Adrenal gland (tissue), 5 donors: ENCODE measurements at regions not wholly inside any gene's neighbourhood (a gene's known extent, or its start where the extent isn't known, plus 50 kb on each side); places are given as distances from the start of the nearest gene placed in this dataset.

Source experiments
- CTCF ChIP-seq, 6 experiments: fragments of 450-650 bp in 4 of 6; fragments of 200-600 bp in 2 of 6; sonication (generic) in 1 of 6; IDR thresholded peaks; 1 replicate in 5 of 6; 2 replicates in 1 of 6; pipeline versions ENCODE4 v1.5.1 to v1.8.0; 2016 to 2021; ENCODE audit warnings: antibody characterized with exemption in 6 of 6, mild to moderate bottlenecking in 2 of 6, moderate library complexity in 1 of 6
- POLR2A ChIP-seq, 2 donors: fragments of 450-650 bp; IDR thresholded peaks; one replicate each; pipeline ENCODE4 v1.6.1; 2017; ENCODE audit warnings: antibody characterized with exemption in 2 of 2, mild to moderate bottlenecking in 2 of 2, moderate library complexity in 1 of 2
- donor health status: DM: no; HTN: no; CAD: no.

- TF ChIP-seq CTCF (IDR thresholded peaks at IDR 0.05), result peak; percentile 28 to 62 (median 47)
- no peak for TF ChIP-seq POLR2A (IDR thresholded peaks at IDR 0.05)
Measured at GRCh38 chr1:55378582-55378981, 163.4 kb upstream of the USP24 start.
